HFFc6 (cell line): ENCODE measurements at regions not wholly inside any gene's neighbourhood (a gene's known extent, or its start where the extent isn't known, plus 50 kb on each side); places are given as distances from the start of the nearest gene placed in this dataset.

Experiments used
- DNase-seq: peaks from one replicate; pipeline ENCODE4 v3.0.0-alpha.2; 2018
- H3K27ac Mint-ChIP-seq: 2 replicates; pipeline ENCODE4 v1.8.0; 2020; ENCODE audit warnings: mild to moderate bottlenecking, mixed read lengths
- H3K27me3 Mint-ChIP-seq: 2 replicates; pipeline ENCODE4 v1.8.0; 2021; ENCODE audit warnings: mild to moderate bottlenecking, moderate library complexity, mixed read lengths; ENCODE audit not compliant: insufficient read depth
- H3K36me3 Mint-ChIP-seq: 2 replicates; pipeline ENCODE4 v1.8.0; 2021; ENCODE audit warnings: low read depth, mixed read lengths
- H3K4me1 Mint-ChIP-seq: 2 replicates; pipeline ENCODE4 v1.8.0; 2020; ENCODE audit warnings: low read depth, mixed read lengths
- H3K4me3 Mint-ChIP-seq: 2 replicates; pipeline ENCODE4 v1.8.0; 2020; ENCODE audit warnings: mild to moderate bottlenecking, moderate library complexity, mixed read lengths
- H3K9me3 Mint-ChIP-seq: 2 replicates; pipeline ENCODE4 v1.8.0; 2020; ENCODE audit warnings: mild to moderate bottlenecking, mixed read lengths
- CTCF ChIP-seq: fragments of 200-600 bp; sonication (generic); IDR thresholded peaks from 2 replicates; pipeline ENCODE4 v1.5.0; 2021; ENCODE audit warnings: antibody characterized with exemption, mild to moderate bottlenecking

GRCh38 chr2:83786140-83786539 lies 672.9 kb downstream of the SUCLG1 start:
- TF ChIP-seq CTCF, result no peak
- Mint-ChIP-seq H3K36me3 (no peaks in the 10 kb centered on the region), H3K9me3 (peaks cover 21% of the 10 kb centered on the region), H3K27ac (no peak overlapping the region), H3K27me3 (no peaks in the 10 kb centered on the region), H3K4me1 (no peaks in the 10 kb centered on the region), H3K4me3 (no peak overlapping the region)
- no peak for DNase-seq

- TF ChIP-seq CTCF, result no peak
- Mint-ChIP-seq H3K36me3 (no peaks in the 10 kb centered on the region), H3K4me1 (no peaks in the 10 kb centered on the region), H3K27ac (no peak overlapping the region), H3K4me3 (no peak overlapping the region), H3K27me3 (no peaks in the 10 kb centered on the region), H3K9me3 (peaks cover 23% of the 10 kb centered on the region)
- no peak for DNase-seq
Observed at GRCh38 chr2:83784947-83785346, 674.1 kb downstream of the SUCLG1 start.

- no peaks in the 10 kb centered on the region for H3K4me1 Mint-ChIP-seq
- no peaks in the 10 kb centered on the region for H3K36me3 Mint-ChIP-seq
- TF ChIP-seq CTCF, result no peak
- H3K9me3 Mint-ChIP-seq, result peaks cover 22% of the 10 kb centered on the region
- no peaks in the 10 kb centered on the region for H3K27me3 Mint-ChIP-seq
- H3K27ac Mint-ChIP-seq, result no peak overlapping the region
- DNase-seq, result no peak
- no peak overlapping the region for H3K4me3 Mint-ChIP-seq
Observed at GRCh38 chr2:83784315-83784714, 674.8 kb downstream of the SUCLG1 start.

GRCh38 chr2:83782122-83782521 lies 677.0 kb downstream of the SUCLG1 start:
- H3K27ac Mint-ChIP-seq, result no peak overlapping the region
- no peaks in the 10 kb centered on the region for H3K4me1 Mint-ChIP-seq
- H3K9me3 Mint-ChIP-seq, result peaks cover 19% of the 10 kb centered on the region

GRCh38 chr2:83764447-83765005 lies 694.6 kb downstream of the SUCLG1 start:
- no peaks in the 10 kb centered on the region for H3K27me3 Mint-ChIP-seq
- H3K4me3 Mint-ChIP-seq, result no peak overlapping the region
- H3K36me3 Mint-ChIP-seq, result no peaks in the 10 kb centered on the region
- H3K27ac Mint-ChIP-seq, result no peak overlapping the region
- H3K4me1 Mint-ChIP-seq, result no peaks in the 10 kb centered on the region
- DNase-seq, result no peak
- peaks cover 41% of the 10 kb centered on the region for H3K9me3 Mint-ChIP-seq
- no peak for TF ChIP-seq CTCF

More at GRCh38 chr2:83782122-83782521, 677.0 kb downstream of the SUCLG1 start:
- TF ChIP-seq CTCF, result no peak
- no peaks in the 10 kb centered on the region for H3K27me3 Mint-ChIP-seq
- H3K36me3 Mint-ChIP-seq, result no peaks in the 10 kb centered on the region
- no peak overlapping the region for H3K4me3 Mint-ChIP-seq
- no peak for DNase-seq

- Mint-ChIP-seq H3K36me3 (no peaks in the 10 kb centered on the region), H3K4me3 (no peak overlapping the region), H3K27me3 (no peaks in the 10 kb centered on the region), H3K9me3 (peaks cover 41% of the 10 kb centered on the region), H3K27ac (no peak overlapping the region), H3K4me1 (no peaks in the 10 kb centered on the region)
- no peak for DNase-seq
- TF ChIP-seq CTCF, result no peak
Observed at GRCh38 chr2:83757329-83757728, 701.8 kb downstream of the SUCLG1 start.
